K562 (cell line): ENCODE measurements at regions not wholly inside any gene's neighbourhood (a gene's known extent, or its start where the extent isn't known, plus 50 kb on each side); places are given as distances from the start of the nearest gene placed in this dataset.

Experiments used
- ARHGAP35 ChIP-seq: fragments of 450-650 bp; IDR thresholded peaks from 2 replicates; pipeline ENCODE4 v1.6.1; 2018; ENCODE audit not compliant: partially characterized antibody
- BRCA1 ChIP-seq, 2 experiments: fragments of 450-650 bp in 1 of 2; sonication (generic) in 1 of 2; formaldehyde crosslinking in 1 of 2; IDR thresholded peaks; 2 replicates each; pipeline versions ENCODE4 v1.5.0 to v1.6.1; 2017 to 2020; ENCODE audit warnings: mild to moderate bottlenecking in 1 of 2, missing genetic modification reagents in 1 of 2
- KLF1 ChIP-seq: fragments of 450-650 bp; IDR thresholded peaks from 2 replicates; pipeline ENCODE4 v1.6.1; 2016; ENCODE audit warnings: missing genetic modification characterization, missing compliant biosample characterization
- NFE2L1 ChIP-seq: fragments of 450-650 bp; IDR thresholded peaks from 2 replicates; pipeline ENCODE4 v1.6.1; 2016; ENCODE audit warnings: missing genetic modification characterization, low read depth, mild to moderate bottlenecking, missing compliant biosample characterization, moderate library complexity, borderline replicate concordance
- NFXL1 ChIP-seq: fragments of 450-650 bp; formaldehyde crosslinking; IDR thresholded peaks from 2 replicates; pipeline ENCODE4 v1.4.0; 2021; ENCODE audit warnings: mild to moderate bottlenecking
- NR2C2 ChIP-seq, 2 experiments: fragments of 200-800 bp in 1 of 2; sonication (Bioruptor generic) in 1 of 2; sonication (generic) in 1 of 2; formaldehyde crosslinking in 1 of 2; IDR thresholded peaks; 2 replicates each; pipeline versions ENCODE4 v1.6.1 to v1.8.0; 2016 to 2022; ENCODE audit warnings: mild to moderate bottlenecking in 1 of 2, missing compliant biosample characterization in 1 of 2, missing genetic modification characterization in 1 of 2, missing genetic modification reagents in 1 of 2
- PHF8 ChIP-seq: fragments of 200-600 bp; sonication (generic); IDR thresholded peaks from 2 replicates; pipeline ENCODE4 v1.6.1; 2012; ENCODE audit warnings: mixed run types, mild to moderate bottlenecking, inconsistent platforms, low read length, moderate library complexity, borderline replicate concordance
- POLR2A ChIP-seq: fragments of 450-650 bp; conservative IDR thresholded peaks from 2 replicates; pipeline ENCODE4 v1.6.1; 2016
- SMARCB1 ChIP-seq: IDR thresholded peaks from 2 replicates; pipeline ENCODE4 v1.6.1; 2011; ENCODE audit warnings: improper control_type of control experiment, low read depth; ENCODE audit not compliant: insufficient read length
- TRIM28 ChIP-seq: fragments of 450-650 bp; IDR thresholded peaks from 2 replicates; pipeline ENCODE4 v1.6.1; 2017
- ZHX1 ChIP-seq: fragments of 150-350 bp; conservative IDR thresholded peaks from 2 replicates; pipeline ENCODE4 v1.6.1; 2014; ENCODE audit warnings: low read length
- ZNF184 ChIP-seq: sonication (generic); formaldehyde crosslinking; IDR thresholded peaks from 2 replicates; pipeline ENCODE4 v1.5.0; 2020; ENCODE audit warnings: missing genetic modification reagents
- TF ChIP-seq, protein P1 (sequence below), 3 experiments: IDR thresholded peaks in 2 of 3; conservative IDR thresholded peaks in 1 of 3; 2 replicates each; pipeline ENCODE4 v1.5.1; 2011 to 2012; ENCODE audit warnings: low read length in 3 of 3, mild to moderate bottlenecking in 3 of 3, control low read depth in 2 of 3, improper control_type of control experiment in 1 of 3, inconsistent platforms in 1 of 3, low read depth in 1 of 3, mixed read lengths in 1 of 3, moderate library complexity in 1 of 3; ENCODE audit not compliant: insufficient read depth in 2 of 3
- TF ChIP-seq, protein P2 (sequence below): fragments of 150-350 bp; IDR thresholded peaks from 2 replicates; pipeline ENCODE4 v1.6.1; 2014; ENCODE audit warnings: low read depth, mild to moderate bottlenecking, low read length, borderline replicate concordance

GRCh38 chr18:38539371-38539770, 973.8 kb upstream of the CELF4 start:
- TF ChIP-seq, protein P1, sequence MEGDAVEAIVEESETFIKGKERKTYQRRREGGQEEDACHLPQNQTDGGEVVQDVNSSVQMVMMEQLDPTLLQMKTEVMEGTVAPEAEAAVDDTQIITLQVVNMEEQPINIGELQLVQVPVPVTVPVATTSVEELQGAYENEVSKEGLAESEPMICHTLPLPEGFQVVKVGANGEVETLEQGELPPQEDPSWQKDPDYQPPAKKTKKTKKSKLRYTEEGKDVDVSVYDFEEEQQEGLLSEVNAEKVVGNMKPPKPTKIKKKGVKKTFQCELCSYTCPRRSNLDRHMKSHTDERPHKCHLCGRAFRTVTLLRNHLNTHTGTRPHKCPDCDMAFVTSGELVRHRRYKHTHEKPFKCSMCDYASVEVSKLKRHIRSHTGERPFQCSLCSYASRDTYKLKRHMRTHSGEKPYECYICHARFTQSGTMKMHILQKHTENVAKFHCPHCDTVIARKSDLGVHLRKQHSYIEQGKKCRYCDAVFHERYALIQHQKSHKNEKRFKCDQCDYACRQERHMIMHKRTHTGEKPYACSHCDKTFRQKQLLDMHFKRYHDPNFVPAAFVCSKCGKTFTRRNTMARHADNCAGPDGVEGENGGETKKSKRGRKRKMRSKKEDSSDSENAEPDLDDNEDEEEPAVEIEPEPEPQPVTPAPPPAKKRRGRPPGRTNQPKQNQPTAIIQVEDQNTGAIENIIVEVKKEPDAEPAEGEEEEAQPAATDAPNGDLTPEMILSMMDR (IDR thresholded peaks at IDR 0.05 in 2 of 3, conservative IDR thresholded peaks at IDR 0.05 in 1 of 3; ENCODE audit: insufficient read depth in 2 of 3, low read depth in 1 of 3, low read length in 3 of 3): no peak
- TF ChIP-seq NFXL1: no peak
- TF ChIP-seq NR2C2 (CRISPR knock-in tag; IDR thresholded peaks at IDR 0.05): no peak
- TF ChIP-seq NR2C2 (tag; IDR thresholded peaks at IDR 0.05): no peak
- TF ChIP-seq PHF8: no peak
- TF ChIP-seq, protein P2, sequence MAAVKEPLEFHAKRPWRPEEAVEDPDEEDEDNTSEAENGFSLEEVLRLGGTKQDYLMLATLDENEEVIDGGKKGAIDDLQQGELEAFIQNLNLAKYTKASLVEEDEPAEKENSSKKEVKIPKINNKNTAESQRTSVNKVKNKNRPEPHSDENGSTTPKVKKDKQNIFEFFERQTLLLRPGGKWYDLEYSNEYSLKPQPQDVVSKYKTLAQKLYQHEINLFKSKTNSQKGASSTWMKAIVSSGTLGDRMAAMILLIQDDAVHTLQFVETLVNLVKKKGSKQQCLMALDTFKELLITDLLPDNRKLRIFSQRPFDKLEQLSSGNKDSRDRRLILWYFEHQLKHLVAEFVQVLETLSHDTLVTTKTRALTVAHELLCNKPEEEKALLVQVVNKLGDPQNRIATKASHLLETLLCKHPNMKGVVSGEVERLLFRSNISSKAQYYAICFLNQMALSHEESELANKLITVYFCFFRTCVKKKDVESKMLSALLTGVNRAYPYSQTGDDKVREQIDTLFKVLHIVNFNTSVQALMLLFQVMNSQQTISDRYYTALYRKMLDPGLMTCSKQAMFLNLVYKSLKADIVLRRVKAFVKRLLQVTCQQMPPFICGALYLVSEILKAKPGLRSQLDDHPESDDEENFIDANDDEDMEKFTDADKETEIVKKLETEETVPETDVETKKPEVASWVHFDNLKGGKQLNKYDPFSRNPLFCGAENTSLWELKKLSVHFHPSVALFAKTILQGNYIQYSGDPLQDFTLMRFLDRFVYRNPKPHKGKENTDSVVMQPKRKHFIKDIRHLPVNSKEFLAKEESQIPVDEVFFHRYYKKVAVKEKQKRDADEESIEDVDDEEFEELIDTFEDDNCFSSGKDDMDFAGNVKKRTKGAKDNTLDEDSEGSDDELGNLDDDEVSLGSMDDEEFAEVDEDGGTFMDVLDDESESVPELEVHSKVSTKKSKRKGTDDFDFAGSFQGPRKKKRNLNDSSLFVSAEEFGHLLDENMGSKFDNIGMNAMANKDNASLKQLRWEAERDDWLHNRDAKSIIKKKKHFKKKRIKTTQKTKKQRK: no peak
- no peak for TF ChIP-seq POLR2A
- no peak for TF ChIP-seq KLF1 (tag)
- no peak for TF ChIP-seq TRIM28
- no peak for TF ChIP-seq ZHX1
- no peak for TF ChIP-seq SMARCB1
- TF ChIP-seq BRCA1 (IDR thresholded peaks at IDR 0.05): no peak
- TF ChIP-seq BRCA1 (CRISPR knock-in tag; IDR thresholded peaks at IDR 0.05): no peak
- TF ChIP-seq ARHGAP35: no peak
- no peak for TF ChIP-seq ZNF184
- TF ChIP-seq NFE2L1: no peak
